SK-N-SH (cell line): ENCODE measurements at regions not wholly inside any gene's neighbourhood (a gene's known extent, or its start where the extent isn't known, plus 50 kb on each side); places are given as distances from the start of the nearest gene placed in this dataset.

Experiments
- CTCF ChIA-PET: fragments of 300-600, 350-600 bp; formaldehyde crosslinking; extraction: SDS; loops from one replicate; lab custom pipeline; 2021; lab: Yijun Ruan, JAX
- POLR2A ChIA-PET: fragments of 350-600 bp; sonication (Branson Sonifier 250); formaldehyde crosslinking; extraction: SDS; loops from one replicate; lab custom pipeline; 2020; ENCODE audit warnings: antibody characterized with exemption, inconsistent platforms; lab: Yijun Ruan, JAX
- DNase-seq: peaks from one replicate; pipeline ENCODE4 v3.0.0; 2012
- H2AFZ ChIP-seq: fragments of 200-600 bp; sonication (generic); 2 replicates; pipeline ENCODE4 v1.8.1; 2016; ENCODE audit warnings: antibody characterized with exemption, mild to moderate bottlenecking, low read depth
- H3F3A ChIP-seq: fragments of 200-600 bp; sonication (generic); replicated peaks from 2 replicates; pipeline ENCODE3; 2016; ENCODE audit warnings: antibody characterized with exemption, mild to moderate bottlenecking; ENCODE audit not compliant: insufficient read depth
- H3K27ac ChIP-seq, 2 experiments: fragments of 200-500 bp in 1 of 2; fragments of 200-600 bp in 1 of 2; sonication (Bioruptor generic) in 1 of 2; sonication (generic), shearing (Covaris generic) in 1 of 2; 2 replicates each; pipeline versions ENCODE4 v1.5.1 to v1.6.1; 2014 to 2016; ENCODE audit warnings: low read depth in 2 of 2, inconsistent platforms in 1 of 2, low read length in 1 of 2, mild to moderate bottlenecking in 1 of 2, mixed read lengths in 1 of 2
- H3K27me3 ChIP-seq: fragments of 200-600 bp; sonication (generic), shearing (Covaris generic); 2 replicates; pipeline ENCODE4 v1.6.1; 2016; ENCODE audit warnings: mixed run types; ENCODE audit not compliant: insufficient read depth
- H3K36me3 ChIP-seq, 2 experiments: fragments of 200-500 bp in 1 of 2; fragments of 200-600 bp in 1 of 2; sonication (Bioruptor generic) in 1 of 2; sonication (generic) in 1 of 2; replicated peaks in 1 of 2; 2 replicates each; pipeline versions ENCODE3 to v1.5.1; 2014 to 2016; ENCODE audit warnings: low read length in 1 of 2, mild to moderate bottlenecking in 1 of 2; ENCODE audit not compliant: insufficient read depth in 2 of 2, control insufficient read depth in 1 of 2
- H3K4me1 ChIP-seq, 2 experiments: fragments of 200-500 bp in 1 of 2; fragments of 200-600 bp in 1 of 2; sonication (Bioruptor generic) in 1 of 2; sonication (generic), shearing (Covaris generic) in 1 of 2; 2 replicates each; pipeline versions ENCODE4 v1.5.1 to v1.6.1; 2014 to 2016; ENCODE audit warnings: low read depth in 1 of 2, low read length in 1 of 2, mixed run types in 1 of 2; ENCODE audit not compliant: insufficient read depth in 2 of 2, control insufficient read depth in 1 of 2
- H3K4me2 ChIP-seq: fragments of 200-600 bp; sonication (generic), shearing (Covaris generic); 2 replicates; pipeline ENCODE4 v1.6.1; 2017; ENCODE audit warnings: mixed run types
- H3K4me3 ChIP-seq, 2 experiments: fragments of 200-500 bp in 1 of 2; fragments of 200-600 bp in 1 of 2; sonication (Bioruptor generic) in 1 of 2; sonication (generic), shearing (Covaris generic) in 1 of 2; 2 replicates each; pipeline versions ENCODE4 v1.5.1 to v1.8.1; 2014 to 2016; ENCODE audit warnings: low read depth in 2 of 2, inconsistent platforms in 1 of 2, low read length in 1 of 2, mild to moderate bottlenecking in 1 of 2, mixed read lengths in 1 of 2, moderate library complexity in 1 of 2
- H3K79me2 ChIP-seq: fragments of 200-600 bp; sonication (generic); 2 replicates; pipeline ENCODE4 v1.8.1; 2017; ENCODE audit warnings: mild to moderate bottlenecking; ENCODE audit not compliant: insufficient read depth
- H3K9ac ChIP-seq: fragments of 200-600 bp; sonication (generic); 2 replicates; pipeline ENCODE4 v1.6.1; 2017; ENCODE audit warnings: mixed run types
- H3K9me2 ChIP-seq: fragments of 200-600 bp; sonication (generic); 2 replicates; pipeline ENCODE4 v1.6.1; 2017; ENCODE audit warnings: mixed run types
- H3K9me3 ChIP-seq: fragments of 200-600 bp; sonication (generic); 2 replicates; pipeline ENCODE4 v1.6.1; 2017; ENCODE audit warnings: mixed run types, mild to moderate bottlenecking, moderate library complexity
- H4K20me1 ChIP-seq: fragments of 200-600 bp; sonication (generic); 2 replicates; pipeline ENCODE4 v1.6.1; 2017; ENCODE audit warnings: mild to moderate bottlenecking, mixed run types; ENCODE audit not compliant: insufficient read depth
- ELF1 ChIP-seq: IDR thresholded peaks from 2 replicates; pipeline ENCODE4 v1.4.0; 2012
- EP300 ChIP-seq, 2 experiments: IDR thresholded peaks; 2 replicates each; pipeline versions ENCODE4 v1.4.0 to v1.6.1; 2012; ENCODE audit warnings: borderline replicate concordance in 1 of 2, low read depth in 1 of 2, low read length in 1 of 2
- EZH2phosphoT487 ChIP-seq: fragments of 200-600 bp; sonication (generic); IDR thresholded peaks from 2 replicates; pipeline ENCODE4 v1.6.1; 2017; ENCODE audit warnings: low read depth, mixed run types, mild to moderate bottlenecking, antibody characterized with exemption, moderate library complexity, borderline replicate concordance
- GABPA ChIP-seq: IDR thresholded peaks from 2 replicates; pipeline ENCODE4 v1.4.0; 2012; ENCODE audit warnings: low read depth, mild to moderate bottlenecking
- GATA2 ChIP-seq: sonication (generic); formaldehyde crosslinking; IDR thresholded peaks from 2 replicates; pipeline ENCODE4 v1.5.0; 2020; ENCODE audit warnings: mild to moderate bottlenecking, missing genetic modification reagents
- JUND ChIP-seq: IDR thresholded peaks from 2 replicates; pipeline ENCODE4 v1.4.0; 2012
- MEF2A ChIP-seq: IDR thresholded peaks from 2 replicates; pipeline ENCODE4 v1.4.0; 2012; ENCODE audit warnings: low read depth, borderline replicate concordance
- MXI1 ChIP-seq: IDR thresholded peaks from 2 replicates; pipeline ENCODE4 v1.6.1; 2012; ENCODE audit warnings: mild to moderate bottlenecking, low read depth, low read length, improper control_type of control experiment
- NRF1 ChIP-seq: IDR thresholded peaks from 2 replicates; pipeline ENCODE4 v1.6.1; 2012; ENCODE audit warnings: low read depth, mild to moderate bottlenecking, low read length
- POLR2AphosphoS5 ChIP-seq: IDR thresholded peaks from 2 replicates; pipeline ENCODE4 v1.6.1; 2012; ENCODE audit warnings: low read depth, low read length
- RAD21 ChIP-seq: IDR thresholded peaks from 2 replicates; pipeline ENCODE4 v1.6.1; 2012; ENCODE audit warnings: mild to moderate bottlenecking, low read length
- RFX5 ChIP-seq: IDR thresholded peaks from 2 replicates; pipeline ENCODE4 v1.6.1; 2012; ENCODE audit warnings: mild to moderate bottlenecking, improper control_type of control experiment, low read length
- SIN3A ChIP-seq: IDR thresholded peaks from 2 replicates; pipeline ENCODE4 v1.6.1; 2012; ENCODE audit warnings: low read depth, mild to moderate bottlenecking, low read length, moderate library complexity, borderline replicate concordance
- SMC3 ChIP-seq: IDR thresholded peaks from 2 replicates; pipeline ENCODE4 v1.6.1; 2012; ENCODE audit warnings: low read depth, low read length, improper control_type of control experiment
- TCF12 ChIP-seq: IDR thresholded peaks from 2 replicates; pipeline ENCODE4 v1.4.0; 2012
- TEAD4 ChIP-seq: IDR thresholded peaks from 2 replicates; pipeline ENCODE4 v1.4.0; 2012; ENCODE audit warnings: mild to moderate bottlenecking, borderline replicate concordance; ENCODE audit not compliant: insufficient read depth
- WGBS: methylation state at CpG from one replicate; pipeline ENCODE4 v1.1.6; 2017; ENCODE audit warnings: low lambda C conversion rate; 5-methylcytosine and 5-hydroxymethylcytosine counted together
- TF ChIP-seq, protein P1 (sequence below): IDR thresholded peaks from 2 replicates; pipeline ENCODE4 v1.4.0; 2012; ENCODE audit warnings: low read depth, borderline replicate concordance
- TF ChIP-seq, protein P2 (sequence below): IDR thresholded peaks from 2 replicates; pipeline ENCODE4 v1.4.0; 2012; ENCODE audit warnings: low read depth, borderline replicate concordance

DNA sequence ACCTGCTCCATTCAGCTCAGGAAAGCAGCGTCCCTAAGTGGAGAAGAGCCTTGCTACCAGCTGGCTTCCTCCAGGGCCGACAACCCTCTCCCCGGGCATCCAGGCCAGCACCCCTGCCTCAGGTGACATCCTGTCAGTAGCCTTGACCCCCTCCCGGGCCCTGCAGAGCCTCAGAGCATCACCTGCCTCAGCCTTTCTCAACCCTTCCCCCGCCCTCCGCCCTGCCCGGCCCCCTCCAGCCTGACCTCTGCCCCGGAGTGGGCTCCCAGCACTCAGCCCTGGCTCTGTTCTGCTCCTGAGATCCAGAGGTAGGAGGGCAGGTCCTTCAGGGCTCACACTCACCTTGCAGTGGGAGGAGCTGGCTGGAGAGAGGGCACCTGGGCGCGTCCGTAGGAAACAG lies 73.8 kb upstream of the METRNL start:
- Histone ChIP-seq H3K27me3 (no peaks in the 10 kb centered on the region), H3F3A (no peaks in the 10 kb centered on the region), H3K9me2 (no peaks in the 10 kb centered on the region), H3K4me1 (no peaks in the 10 kb centered on the region), H4K20me1 (no peaks in the 10 kb centered on the region), H3K4me3 (no peak overlapping the region), H3K9ac (no peak overlapping the region), H3K4me2 (no peak overlapping the region), H3K36me3 (peaks cover 10 to 14% of the 10 kb centered on the region in 2 experiments), H3K27ac (no peak overlapping the region), H2AFZ (no peak overlapping the region), H3K79me2 (no peaks in the 10 kb centered on the region), H3K9me3 (no peaks in the 10 kb centered on the region)
- ChIA-PET POLR2A (no interaction called here), CTCF (interaction anchor here (1.3 to 1.4 kb wide), 2 partner anchors 19 to 42 kb away, joined by 3 read pairs; no protein-coding TSS in a partner anchor)
- peak; percentile 30 for DNase-seq
- no peak for TF ChIP-seq JUND
- no peak for TF ChIP-seq TEAD4
- no peak for TF ChIP-seq NRF1
- TF ChIP-seq RFX5, result no peak
- no peak for TF ChIP-seq MXI1
- no peak for TF ChIP-seq RAD21
- TF ChIP-seq, protein P1, sequence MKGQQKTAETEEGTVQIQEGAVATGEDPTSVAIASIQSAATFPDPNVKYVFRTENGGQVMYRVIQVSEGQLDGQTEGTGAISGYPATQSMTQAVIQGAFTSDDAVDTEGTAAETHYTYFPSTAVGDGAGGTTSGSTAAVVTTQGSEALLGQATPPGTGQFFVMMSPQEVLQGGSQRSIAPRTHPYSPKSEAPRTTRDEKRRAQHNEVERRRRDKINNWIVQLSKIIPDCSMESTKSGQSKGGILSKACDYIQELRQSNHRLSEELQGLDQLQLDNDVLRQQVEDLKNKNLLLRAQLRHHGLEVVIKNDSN, result no peak
- no peak for TF ChIP-seq SMC3
- TF ChIP-seq, protein P2, sequence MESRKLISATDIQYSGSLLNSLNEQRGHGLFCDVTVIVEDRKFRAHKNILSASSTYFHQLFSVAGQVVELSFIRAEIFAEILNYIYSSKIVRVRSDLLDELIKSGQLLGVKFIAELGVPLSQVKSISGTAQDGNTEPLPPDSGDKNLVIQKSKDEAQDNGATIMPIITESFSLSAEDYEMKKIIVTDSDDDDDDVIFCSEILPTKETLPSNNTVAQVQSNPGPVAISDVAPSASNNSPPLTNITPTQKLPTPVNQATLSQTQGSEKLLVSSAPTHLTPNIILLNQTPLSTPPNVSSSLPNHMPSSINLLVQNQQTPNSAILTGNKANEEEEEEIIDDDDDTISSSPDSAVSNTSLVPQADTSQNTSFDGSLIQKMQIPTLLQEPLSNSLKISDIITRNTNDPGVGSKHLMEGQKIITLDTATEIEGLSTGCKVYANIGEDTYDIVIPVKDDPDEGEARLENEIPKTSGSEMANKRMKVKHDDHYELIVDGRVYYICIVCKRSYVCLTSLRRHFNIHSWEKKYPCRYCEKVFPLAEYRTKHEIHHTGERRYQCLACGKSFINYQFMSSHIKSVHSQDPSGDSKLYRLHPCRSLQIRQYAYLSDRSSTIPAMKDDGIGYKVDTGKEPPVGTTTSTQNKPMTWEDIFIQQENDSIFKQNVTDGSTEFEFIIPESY, result no peak
- TF ChIP-seq GABPA, result no peak
- TF ChIP-seq SIN3A, result no peak
- no peak for TF ChIP-seq POLR2AphosphoS5
- no peak for TF ChIP-seq EZH2phosphoT487
- TF ChIP-seq MEF2A, result no peak
- no peak for TF ChIP-seq ELF1
- no peak for TF ChIP-seq GATA2 (CRISPR knock-in tag)
- TF ChIP-seq TCF12, result no peak
- no peak for TF ChIP-seq EP300 (IDR thresholded peaks at IDR 0.05; ENCODE audit: borderline replicate concordance in 1 of 2, low read depth in 1 of 2, low read length in 1 of 2)
- WGBS, result 93% methylated on average over 9 of the region's 11 CpGs
